ENCODE measurements at regions not wholly inside any gene's neighbourhood (a gene's known extent, or its start where the extent isn't known, plus 50 kb on each side); places are given as distances from the start of the nearest gene placed in this dataset.

DNA sequence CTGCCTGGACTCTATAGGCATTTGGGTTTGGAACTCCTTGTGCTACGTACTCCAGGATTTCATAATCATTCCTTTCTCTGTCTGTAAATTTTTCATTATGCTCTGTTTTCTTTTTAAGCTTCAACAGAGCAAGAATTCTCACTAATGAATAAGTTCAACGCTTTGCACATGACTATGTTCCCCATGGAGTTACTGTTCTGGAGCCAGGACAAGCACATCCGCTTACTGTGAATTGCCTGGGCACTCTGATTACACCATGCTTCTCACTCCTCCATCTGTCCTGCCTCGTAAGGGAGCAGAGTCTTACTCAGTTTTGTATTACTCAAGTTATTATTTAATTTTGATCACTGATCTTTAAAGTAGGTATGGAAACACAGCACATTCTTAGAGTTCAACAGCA lies 472.7 kb downstream of the RAP2B start:
- Histone ChIP-seq H3K36me3 (replicated peaks in 1 of 2; ENCODE audit: control insufficient read depth in 1 of 2, insufficient read depth in 2 of 2, low read length in 2 of 2) (no peaks in the 10 kb centered on the region), H3K4me2 (replicated peaks; ENCODE audit: extremely low read depth, low read length, poor library complexity, severe bottlenecking) (no peak overlapping the region), H2AFZ (ENCODE audit: insufficient read depth, low read depth, low read length, poor library complexity, severe bottlenecking) (no peak overlapping the region), H3K27ac (ENCODE audit: low read depth in 1 of 2, low read length in 2 of 2) (no peak overlapping the region), H3K27me3 (ENCODE audit: control insufficient read depth in 2 of 2, insufficient read depth in 2 of 2, low read length in 2 of 2) (no peaks in the 10 kb centered on the region), H3K9ac (ENCODE audit: insufficient read depth, low read length, poor library complexity, severe bottlenecking) (no peak overlapping the region), H3K4me3 (replicated peaks in 1 of 3; ENCODE audit: low read depth in 2 of 3, low read length in 3 of 3) (no peak overlapping the region), H3K4me1 (ENCODE audit: control insufficient read depth in 1 of 2, insufficient read depth in 2 of 2, low read length in 2 of 2) (no peaks in the 10 kb centered on the region), H4K20me1 (ENCODE audit: insufficient read depth, low read length) (no peaks in the 10 kb centered on the region), H3K79me2 (ENCODE audit: insufficient read depth, low read length) (no peaks in the 10 kb centered on the region), H3K9me3 (replicated peaks in 1 of 2; ENCODE audit: control insufficient read depth in 1 of 2, insufficient read depth in 1 of 2, low read length in 2 of 2) (no peaks in the 10 kb centered on the region)
- TF ChIP-seq CTCF (IDR thresholded peaks at IDR 0.05) = no peak
- Mint-ChIP-seq H3K27ac (no peak overlapping the region), H3K4me1 (no peaks in the 10 kb centered on the region), H3K36me3 (no peaks in the 10 kb centered on the region), H3K4me3 (no peak overlapping the region), H3K27me3 (ENCODE audit: low read depth in 3 of 3) (peaks cover 0 to 3% (median 0%) of the 10 kb centered on the region in 3 donors), H3K9me3 (peaks cover 0 to 1% (median 0%) of the 10 kb centered on the region in 7 donors)
- WGBS (ENCODE audit: insufficient coverage) = 96% methylated on average over 3 of the region's 4 CpGs
- no peak for DNase-seq
- intact Hi-C loops (cut with micrococcal nuclease) = no loop called here

GRCh38 chr3:153639631-153640030 lies 477.6 kb downstream of the RAP2B start:
- peaks cover 0 to 3% (median 2%) of the 10 kb centered on the region in 3 donors for H3K27me3 Mint-ChIP-seq (ENCODE audit: low read depth in 3 of 3)
- no peaks in the 10 kb centered on the region for H3K9me3 ChIP-seq (replicated peaks in 1 of 2; ENCODE audit: control insufficient read depth in 1 of 2, insufficient read depth in 1 of 2, low read length in 2 of 2)

More at GRCh38 chr3:153639631-153640030, 477.6 kb downstream of the RAP2B start:
- no peak for DNase-seq
- intact Hi-C loops (cut with micrococcal nuclease) = no loop called here
- Histone ChIP-seq H3K4me3 (replicated peaks in 1 of 3; ENCODE audit: low read depth in 2 of 3, low read length in 3 of 3) (no peak overlapping the region), H3K79me2 (ENCODE audit: insufficient read depth, low read length) (no peaks in the 10 kb centered on the region), H3K27me3 (ENCODE audit: control insufficient read depth in 2 of 2, insufficient read depth in 2 of 2, low read length in 2 of 2) (no peaks in the 10 kb centered on the region), H3K4me2 (replicated peaks; ENCODE audit: extremely low read depth, low read length, poor library complexity, severe bottlenecking) (no peak overlapping the region), H4K20me1 (ENCODE audit: insufficient read depth, low read length) (no peaks in the 10 kb centered on the region), H3K4me1 (ENCODE audit: control insufficient read depth in 1 of 2, insufficient read depth in 2 of 2, low read length in 2 of 2) (no peaks in the 10 kb centered on the region), H2AFZ (ENCODE audit: insufficient read depth, low read depth, low read length, poor library complexity, severe bottlenecking) (no peak overlapping the region), H3K27ac (ENCODE audit: low read depth in 1 of 2, low read length in 2 of 2) (no peak overlapping the region), H3K36me3 (replicated peaks in 1 of 2; ENCODE audit: control insufficient read depth in 1 of 2, insufficient read depth in 2 of 2, low read length in 2 of 2) (no peaks in the 10 kb centered on the region), H3K9ac (ENCODE audit: insufficient read depth, low read length, poor library complexity, severe bottlenecking) (no peak overlapping the region)
- Mint-ChIP-seq H3K9me3 (peaks cover 0 to 15% (median 4%) of the 10 kb centered on the region in 7 donors), H3K36me3 (no peaks in the 10 kb centered on the region), H3K4me3 (no peak overlapping the region), H3K4me1 (no peaks in the 10 kb centered on the region), H3K27ac (no peak overlapping the region)
- no CpG with 5 or more reads among the region's 1 CpG for WGBS (ENCODE audit: insufficient coverage)
- TF ChIP-seq CTCF (IDR thresholded peaks at IDR 0.05) = no peak

All from CD14-positive monocyte (primary cell).